ENCODE measurements at regions not wholly inside any gene's neighbourhood (a gene's known extent, or its start where the extent isn't known, plus 50 kb on each side); places are given as distances from the start of the nearest gene placed in this dataset.

GRCh38 chr2:48098539-48098938 is 192.2 kb upstream of the FBXO11 start:
- DNase-seq (ENCODE audit: low read depth in 4 of 4, low spot score in 3 of 4) = no peak

GRCh38 chr2:48104418-48104817 is 198.1 kb upstream of the FBXO11 start:
- DNase-seq (ENCODE audit: low read depth in 4 of 4, low spot score in 3 of 4) = no peak

- no peak for DNase-seq (ENCODE audit: low read depth in 4 of 4, low spot score in 3 of 4)
These were observed 199.6 kb upstream of the FBXO11 start for GRCh38 chr2:48105848-48106247.

- no peak for DNase-seq (ENCODE audit: low read depth in 4 of 4, low spot score in 3 of 4)
These were observed 201.1 kb upstream of the FBXO11 start for GRCh38 chr2:48107326-48107925.

- DNase-seq (ENCODE audit: low read depth in 4 of 4, low spot score in 3 of 4) = no peak
These were observed 202.2 kb upstream of the FBXO11 start for GRCh38 chr2:48108455-48108854.

GRCh38 chr2:48109491-48110204 is 203.3 kb upstream of the FBXO11 start:
- DNase-seq (ENCODE audit: low read depth in 4 of 4, low spot score in 3 of 4) = no peak

GRCh38 chr2:48110492-48110891 is 204.0 kb upstream of the FOXN2 start:
- DNase-seq (ENCODE audit: low read depth in 4 of 4, low spot score in 3 of 4) = no peak

GRCh38 chr2:48112911-48113680 is 201.4 kb upstream of the FOXN2 start:
- DNase-seq (ENCODE audit: low read depth in 4 of 4, low spot score in 3 of 4) = no peak

- no peak for DNase-seq (ENCODE audit: low read depth in 4 of 4, low spot score in 3 of 4)
These were observed 200.7 kb upstream of the FOXN2 start for GRCh38 chr2:48113767-48114166.

- no peak for DNase-seq (ENCODE audit: low read depth in 4 of 4, low spot score in 3 of 4)
These were observed 200.2 kb upstream of the FOXN2 start for GRCh38 chr2:48114256-48114655.

- no peak for DNase-seq (ENCODE audit: low read depth in 4 of 4, low spot score in 3 of 4)
These were observed 198.0 kb upstream of the FOXN2 start for GRCh38 chr2:48116497-48116896.

- no peak for DNase-seq (ENCODE audit: low read depth in 4 of 4, low spot score in 3 of 4)
These were observed 195.6 kb upstream of the FOXN2 start for GRCh38 chr2:48118895-48119294.

GRCh38 chr2:48120112-48120511 is 194.4 kb upstream of the FOXN2 start:
- DNase-seq (ENCODE audit: low read depth in 4 of 4, low spot score in 3 of 4) = no peak

- no peak for DNase-seq (ENCODE audit: low read depth in 4 of 4, low spot score in 3 of 4)
These were observed 193.7 kb upstream of the FOXN2 start for GRCh38 chr2:48120759-48121242.

GRCh38 chr2:48122166-48122565 is 192.3 kb upstream of the FOXN2 start:
- DNase-seq (ENCODE audit: low read depth in 4 of 4, low spot score in 3 of 4) = no peak

- DNase-seq (ENCODE audit: low read depth in 4 of 4, low spot score in 3 of 4) = no peak
These were observed 189.9 kb upstream of the FOXN2 start for GRCh38 chr2:48124592-48124991.

GRCh38 chr2:48126162-48126561 is 188.3 kb upstream of the FOXN2 start:
- no peak for DNase-seq (ENCODE audit: low read depth in 4 of 4, low spot score in 3 of 4)

- no peak for DNase-seq (ENCODE audit: low read depth in 4 of 4, low spot score in 3 of 4)
These were observed 186.8 kb upstream of the FOXN2 start for GRCh38 chr2:48127612-48128191.

GRCh38 chr2:48129293-48129950 is 185.1 kb upstream of the FOXN2 start:
- DNase-seq (ENCODE audit: low read depth in 4 of 4, low spot score in 3 of 4) = no peak

- DNase-seq (ENCODE audit: low read depth in 4 of 4, low spot score in 3 of 4) = peak; percentile 51 to 73 (median 68)
These were observed 182.8 kb upstream of the FOXN2 start for GRCh38 chr2:48131539-48132270.

All from right renal pelvis (tissue), 4 donors.